Heart left ventricle (tissue), 13 donors: ENCODE measurements at regions not wholly inside any gene's neighbourhood (a gene's known extent, or its start where the extent isn't known, plus 50 kb on each side); places are given as distances from the start of the nearest gene placed in this dataset.

Experiments used
- POLR2A ChIP-seq, 2 donors: fragments of 450-650 bp; IDR thresholded peaks; one replicate each; pipeline ENCODE4 v1.6.1; 2017; ENCODE audit warnings: antibody characterized with exemption in 2 of 2, mild to moderate bottlenecking in 2 of 2, moderate library complexity in 2 of 2
- TF ChIP-seq, protein P1 (sequence below), 12 donors: fragments of 200-600 bp; sonication (generic) in 4 of 12; IDR thresholded peaks; one replicate each; pipeline versions ENCODE4 v1.5.0 to v1.8.0; 2018 to 2022; ENCODE audit warnings: antibody characterized with exemption in 12 of 12, mild to moderate bottlenecking in 5 of 12
- donor health status: ischemic (EF 13 %, LVEDD 7.1; RV severe dilation, severe dysfunction).
- donor health status: DM: no; HTN: yes; CAD: no.
- donor health status: DM: no; HTN: no; CAD: no.
- donor health status: ischemic (EF 25% LVEDD 6.9; RV normal size, moderate dysfunction).
- donor health status: ischemic (EF 25% LVEDD 5.7; RV mildly dilated, moderate dysfunction).
- donor health status: ischemic (EF 35%, LVEDD 5.7; RV mildly dilated, moderate dysfunction).
- donor health status: nonischemic (EF 11% LVEDD 7.7; RV severe dilation, severe dysfunction).
- donor health status: DM: yes; HTN: yes; CAD: no.
- donor health status: PGD.
- donor health status: ischemic (EF 29% LVEDD 5.4; RV normal size, mild dysfunction).
- donor health status: nonischemic (EF 23%, LVEDD 6.1; RV moderate dilation, normal function).

DNA sequence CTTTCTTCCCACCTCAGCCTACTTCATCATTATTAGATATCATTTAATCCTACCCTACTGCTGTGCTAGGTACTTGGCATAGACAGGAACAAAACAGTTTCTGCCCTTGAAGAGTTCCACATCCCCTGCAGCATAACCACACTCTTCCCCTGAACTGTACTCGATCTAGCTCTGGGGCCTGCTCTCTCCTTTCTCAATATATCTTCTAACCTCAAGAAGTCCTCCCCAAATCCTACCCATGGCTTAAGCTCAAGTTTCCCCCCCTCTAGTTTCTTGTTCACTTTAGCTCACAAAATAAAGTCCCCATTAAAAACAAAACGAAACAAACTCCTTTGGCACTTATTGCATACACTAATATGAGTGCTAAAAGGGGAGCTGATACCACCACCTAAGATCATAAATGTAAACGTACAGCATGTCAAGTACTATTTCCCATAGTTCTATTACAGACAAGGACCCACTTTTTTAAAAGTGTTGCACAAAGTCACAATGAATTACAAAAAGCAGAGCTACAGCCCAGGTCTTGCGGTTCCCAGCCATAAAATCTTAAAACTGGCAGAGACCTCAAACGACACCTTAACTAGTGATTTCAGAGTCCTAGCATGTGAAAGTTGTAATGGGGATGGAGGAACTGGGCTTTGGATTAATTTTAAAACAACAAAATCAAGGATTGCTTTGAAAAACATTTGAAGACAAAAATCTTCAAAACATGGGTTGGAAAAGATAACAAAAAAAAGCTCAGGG, 80.7 kb downstream of the PTPDC1 start:
- no peak for TF ChIP-seq POLR2A (IDR thresholded peaks at IDR 0.05)
- TF ChIP-seq, protein P1, sequence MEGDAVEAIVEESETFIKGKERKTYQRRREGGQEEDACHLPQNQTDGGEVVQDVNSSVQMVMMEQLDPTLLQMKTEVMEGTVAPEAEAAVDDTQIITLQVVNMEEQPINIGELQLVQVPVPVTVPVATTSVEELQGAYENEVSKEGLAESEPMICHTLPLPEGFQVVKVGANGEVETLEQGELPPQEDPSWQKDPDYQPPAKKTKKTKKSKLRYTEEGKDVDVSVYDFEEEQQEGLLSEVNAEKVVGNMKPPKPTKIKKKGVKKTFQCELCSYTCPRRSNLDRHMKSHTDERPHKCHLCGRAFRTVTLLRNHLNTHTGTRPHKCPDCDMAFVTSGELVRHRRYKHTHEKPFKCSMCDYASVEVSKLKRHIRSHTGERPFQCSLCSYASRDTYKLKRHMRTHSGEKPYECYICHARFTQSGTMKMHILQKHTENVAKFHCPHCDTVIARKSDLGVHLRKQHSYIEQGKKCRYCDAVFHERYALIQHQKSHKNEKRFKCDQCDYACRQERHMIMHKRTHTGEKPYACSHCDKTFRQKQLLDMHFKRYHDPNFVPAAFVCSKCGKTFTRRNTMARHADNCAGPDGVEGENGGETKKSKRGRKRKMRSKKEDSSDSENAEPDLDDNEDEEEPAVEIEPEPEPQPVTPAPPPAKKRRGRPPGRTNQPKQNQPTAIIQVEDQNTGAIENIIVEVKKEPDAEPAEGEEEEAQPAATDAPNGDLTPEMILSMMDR (IDR thresholded peaks at IDR 0.05) = no peak
